ENCODE measurements at regions not wholly inside any gene's neighbourhood (a gene's known extent, or its start where the extent isn't known, plus 50 kb on each side); places are given as distances from the start of the nearest gene placed in this dataset.

- TF ChIP-seq CTCF (IDR thresholded peaks at IDR 0.05; ENCODE audit: low read depth, low read length, missing input control) (no peak), EGR1 (IDR thresholded peaks at IDR 0.05; ENCODE audit: low read depth in 2 of 2) (no peak)
- TF ChIP-seq, protein P1, sequence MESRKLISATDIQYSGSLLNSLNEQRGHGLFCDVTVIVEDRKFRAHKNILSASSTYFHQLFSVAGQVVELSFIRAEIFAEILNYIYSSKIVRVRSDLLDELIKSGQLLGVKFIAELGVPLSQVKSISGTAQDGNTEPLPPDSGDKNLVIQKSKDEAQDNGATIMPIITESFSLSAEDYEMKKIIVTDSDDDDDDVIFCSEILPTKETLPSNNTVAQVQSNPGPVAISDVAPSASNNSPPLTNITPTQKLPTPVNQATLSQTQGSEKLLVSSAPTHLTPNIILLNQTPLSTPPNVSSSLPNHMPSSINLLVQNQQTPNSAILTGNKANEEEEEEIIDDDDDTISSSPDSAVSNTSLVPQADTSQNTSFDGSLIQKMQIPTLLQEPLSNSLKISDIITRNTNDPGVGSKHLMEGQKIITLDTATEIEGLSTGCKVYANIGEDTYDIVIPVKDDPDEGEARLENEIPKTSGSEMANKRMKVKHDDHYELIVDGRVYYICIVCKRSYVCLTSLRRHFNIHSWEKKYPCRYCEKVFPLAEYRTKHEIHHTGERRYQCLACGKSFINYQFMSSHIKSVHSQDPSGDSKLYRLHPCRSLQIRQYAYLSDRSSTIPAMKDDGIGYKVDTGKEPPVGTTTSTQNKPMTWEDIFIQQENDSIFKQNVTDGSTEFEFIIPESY (IDR thresholded peaks at IDR 0.05): no peak
Observed at GRCh38 chr12:116456330-116457082, 102.7 kb upstream of the MAP1LC3B2 start.
